ENCODE measurements at regions not wholly inside any gene's neighbourhood (a gene's known extent, or its start where the extent isn't known, plus 50 kb on each side); places are given as distances from the start of the nearest gene placed in this dataset.

- no peak for DNase-seq
Measured at GRCh38 chr12:60059180-60059579, 463.4 kb downstream of the SLC16A7 start.

GRCh38 chr12:60066655-60067054 is 470.8 kb downstream of the SLC16A7 start:
- no peak for DNase-seq

GRCh38 chr12:60070552-60070951 is 474.7 kb downstream of the SLC16A7 start:
- no peak for DNase-seq

GRCh38 chr12:60071759-60072191 is 475.9 kb downstream of the SLC16A7 start:
- no peak for DNase-seq

GRCh38 chr12:60072911-60073310 is 477.1 kb downstream of the SLC16A7 start:
- no peak for DNase-seq

- DNase-seq = no peak
Measured at GRCh38 chr12:60075091-60075490, 479.3 kb downstream of the SLC16A7 start.

GRCh38 chr12:60078026-60078425 is 482.2 kb downstream of the SLC16A7 start:
- DNase-seq = no peak

- DNase-seq = no peak
Measured at GRCh38 chr12:60093428-60093827, 497.6 kb downstream of the SLC16A7 start.

- no peak for DNase-seq
Measured at GRCh38 chr12:60094436-60094835, 498.6 kb downstream of the SLC16A7 start.

- DNase-seq = no peak
Measured at GRCh38 chr12:60096727-60097126, 500.9 kb downstream of the SLC16A7 start.

- no peak for DNase-seq
Measured at GRCh38 chr12:60100160-60100559, 504.3 kb downstream of the SLC16A7 start.

GRCh38 chr12:60100852-60101251 is 505.0 kb downstream of the SLC16A7 start:
- DNase-seq = no peak

GRCh38 chr12:60101715-60102114 is 505.9 kb downstream of the SLC16A7 start:
- no peak for DNase-seq

GRCh38 chr12:60106214-60106613 is 510.4 kb downstream of the SLC16A7 start:
- no peak for DNase-seq

GRCh38 chr12:60107992-60108391 is 512.2 kb downstream of the SLC16A7 start:
- no peak for DNase-seq

- DNase-seq = no peak
Measured at GRCh38 chr12:60112063-60112462, 516.2 kb downstream of the SLC16A7 start.

- DNase-seq = no peak
Measured at GRCh38 chr12:60112763-60113162, 516.9 kb downstream of the SLC16A7 start.

GRCh38 chr12:60114169-60114568 is 518.3 kb downstream of the SLC16A7 start:
- no peak for DNase-seq

GRCh38 chr12:60119327-60119726 is 523.5 kb downstream of the SLC16A7 start:
- DNase-seq = no peak

GRCh38 chr12:60120199-60120598 is 524.4 kb downstream of the SLC16A7 start:
- no peak for DNase-seq

GRCh38 chr12:60123557-60123956 is 527.7 kb downstream of the SLC16A7 start:
- no peak for DNase-seq

GRCh38 chr12:60137513-60137912 is 541.7 kb downstream of the SLC16A7 start:
- no peak for DNase-seq

- no peak for DNase-seq
Measured at GRCh38 chr12:60138526-60138925, 542.7 kb downstream of the SLC16A7 start.

GRCh38 chr12:60144395-60144794 is 548.6 kb downstream of the SLC16A7 start:
- no peak for DNase-seq

- DNase-seq = no peak
Measured at GRCh38 chr12:60148109-60148508, 552.3 kb downstream of the SLC16A7 start.

- no peak for DNase-seq
Measured at GRCh38 chr12:60148831-60149230, 553.0 kb downstream of the SLC16A7 start.
